ENCODE measurements at regions not wholly inside any gene's neighbourhood (a gene's known extent, or its start where the extent isn't known, plus 50 kb on each side); places are given as distances from the start of the nearest gene placed in this dataset.

DNA sequence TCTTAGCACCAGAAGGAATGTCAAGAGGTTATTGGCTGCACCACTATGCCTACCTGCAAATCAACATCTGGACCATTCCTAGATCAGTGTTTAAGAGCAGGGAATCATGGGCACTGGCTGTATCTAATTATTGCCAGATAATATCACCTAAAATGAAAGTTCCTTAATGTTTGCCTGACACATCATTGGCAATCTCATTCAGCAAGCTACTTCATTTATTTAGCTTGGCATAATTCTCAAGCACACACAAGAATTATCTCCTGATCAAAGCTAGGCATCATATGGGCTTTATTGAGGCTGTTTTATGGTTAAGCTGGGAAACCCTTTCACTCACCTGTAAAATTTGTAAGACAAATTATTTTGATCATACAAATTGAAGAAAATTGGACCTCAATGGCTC is 581.7 kb downstream of the INHBA start:
- Histone ChIP-seq H3K27me3 (ENCODE audit: control insufficient read depth in 2 of 2, insufficient read depth in 1 of 2, low read length in 1 of 2) (no peaks in the 10 kb centered on the region), H3K4me1 (ENCODE audit: control insufficient read depth in 2 of 2, insufficient read depth in 2 of 2, low read length in 2 of 2) (no peaks in the 10 kb centered on the region), H3K9me3 (ENCODE audit: control insufficient read depth in 2 of 2, insufficient read depth in 1 of 2, low read length in 1 of 2) (no peaks in the 10 kb centered on the region), H3K4me3 (ENCODE audit: low read length in 2 of 2) (no peak overlapping the region), H3K27ac (ENCODE audit: low read depth in 1 of 2, low read length in 1 of 2) (no peak overlapping the region), H3K36me3 (ENCODE audit: control insufficient read depth in 2 of 2, insufficient read depth in 2 of 2, low read length in 1 of 2) (no peaks in the 10 kb centered on the region)
- DNase-seq (ENCODE audit: low read depth in 6 of 9, low spot score in 9 of 9): no peak

DNA sequence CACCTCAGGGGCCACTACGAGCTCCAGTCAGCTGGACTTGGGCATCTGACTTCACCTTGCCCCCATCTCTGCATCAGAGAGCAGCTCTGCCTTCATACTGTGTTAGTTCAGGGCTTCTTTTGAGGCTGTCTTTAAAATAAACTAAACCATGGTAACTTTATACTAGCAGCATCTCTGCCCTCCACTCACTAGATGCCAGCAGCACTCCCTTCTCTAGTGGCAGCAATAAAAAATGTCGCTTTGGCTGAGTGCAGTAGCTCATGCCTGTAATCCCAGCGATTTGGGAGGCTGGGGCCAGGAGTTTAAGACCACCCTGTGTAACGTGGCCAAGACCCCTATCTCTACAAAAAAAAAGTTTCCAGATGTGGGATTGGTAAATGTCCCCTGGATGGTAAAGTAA is 584.4 kb downstream of the INHBA start:
- H3K36me3 ChIP-seq (ENCODE audit: control insufficient read depth in 2 of 2, insufficient read depth in 2 of 2, low read length in 1 of 2): no peaks in the 10 kb centered on the region
- no peak overlapping the region for H3K4me3 ChIP-seq (ENCODE audit: low read length in 2 of 2)
- H3K27ac ChIP-seq (ENCODE audit: low read depth in 1 of 2, low read length in 1 of 2): no peak overlapping the region
- no peaks in the 10 kb centered on the region for H3K4me1 ChIP-seq (ENCODE audit: control insufficient read depth in 2 of 2, insufficient read depth in 2 of 2, low read length in 2 of 2)
- no peaks in the 10 kb centered on the region for H3K27me3 ChIP-seq (ENCODE audit: control insufficient read depth in 2 of 2, insufficient read depth in 1 of 2, low read length in 1 of 2)
- no peak for DNase-seq (ENCODE audit: low read depth in 6 of 9, low spot score in 9 of 9)
- H3K9me3 ChIP-seq (ENCODE audit: control insufficient read depth in 2 of 2, insufficient read depth in 1 of 2, low read length in 1 of 2): no peaks in the 10 kb centered on the region
- WGBS: 83% methylated on average over 4 of the region's 4 CpGs

DNA sequence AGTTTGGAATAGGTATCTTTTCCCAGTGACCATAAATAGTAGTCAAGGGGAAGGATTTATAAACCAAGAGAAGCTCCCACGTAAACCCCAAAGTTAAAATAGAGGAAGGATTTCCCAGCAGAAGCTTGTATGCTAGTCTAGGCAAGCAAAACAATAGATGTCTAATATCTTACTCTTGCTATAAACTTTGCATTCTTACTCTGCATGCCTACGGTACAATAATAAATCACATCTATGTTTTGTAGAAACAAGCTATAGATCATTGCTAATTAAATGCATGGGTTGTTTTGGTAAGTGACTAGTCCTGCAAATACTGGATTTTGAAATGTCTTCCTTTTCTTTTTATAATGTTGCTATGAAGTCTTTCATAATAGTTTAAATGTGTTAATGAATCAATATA is 585.5 kb downstream of the INHBA start:
- no peak for DNase-seq (ENCODE audit: low read depth in 6 of 9, low spot score in 9 of 9)
- no peak overlapping the region for H3K27ac ChIP-seq (ENCODE audit: low read depth in 1 of 2, low read length in 1 of 2)
- WGBS: 95% methylated on average over 2 of the region's 2 CpGs
- no peaks in the 10 kb centered on the region for H3K36me3 ChIP-seq (ENCODE audit: control insufficient read depth in 2 of 2, insufficient read depth in 2 of 2, low read length in 1 of 2)
- H3K4me1 ChIP-seq (ENCODE audit: control insufficient read depth in 2 of 2, insufficient read depth in 2 of 2, low read length in 2 of 2): no peaks in the 10 kb centered on the region
- H3K9me3 ChIP-seq (ENCODE audit: control insufficient read depth in 2 of 2, insufficient read depth in 1 of 2, low read length in 1 of 2): no peaks in the 10 kb centered on the region
- no peak overlapping the region for H3K4me3 ChIP-seq (ENCODE audit: low read length in 2 of 2)
- no peaks in the 10 kb centered on the region for H3K27me3 ChIP-seq (ENCODE audit: control insufficient read depth in 2 of 2, insufficient read depth in 1 of 2, low read length in 1 of 2)

DNA sequence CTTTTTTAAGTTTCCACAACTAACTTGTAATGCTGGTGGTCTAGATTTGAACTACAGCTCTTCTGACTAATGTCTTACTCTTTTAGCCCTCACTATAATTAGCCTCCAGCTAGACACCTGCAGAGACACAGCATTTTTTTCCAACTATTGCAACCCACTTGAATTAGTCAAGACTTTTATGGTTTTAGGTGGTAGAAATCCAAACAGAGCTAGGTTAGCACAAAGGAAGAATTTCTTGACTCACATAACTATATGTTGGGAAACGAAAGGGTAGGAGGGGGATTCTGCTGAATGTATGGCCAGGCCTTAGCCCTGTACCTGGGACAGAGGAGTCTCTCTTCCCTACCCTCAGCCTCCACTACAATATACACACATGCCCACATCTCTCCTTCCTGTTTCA is 586.1 kb downstream of the INHBA start:
- WGBS: 96% methylated on average over 1 of the region's 1 CpG
- Histone ChIP-seq H3K4me3 (ENCODE audit: low read length in 2 of 2) (no peak overlapping the region), H3K27me3 (ENCODE audit: control insufficient read depth in 2 of 2, insufficient read depth in 1 of 2, low read length in 1 of 2) (no peaks in the 10 kb centered on the region), H3K9me3 (ENCODE audit: control insufficient read depth in 2 of 2, insufficient read depth in 1 of 2, low read length in 1 of 2) (no peaks in the 10 kb centered on the region), H3K27ac (ENCODE audit: low read depth in 1 of 2, low read length in 1 of 2) (no peak overlapping the region), H3K36me3 (ENCODE audit: control insufficient read depth in 2 of 2, insufficient read depth in 2 of 2, low read length in 1 of 2) (no peaks in the 10 kb centered on the region), H3K4me1 (ENCODE audit: control insufficient read depth in 2 of 2, insufficient read depth in 2 of 2, low read length in 2 of 2) (no peaks in the 10 kb centered on the region)
- no peak for DNase-seq (ENCODE audit: low read depth in 6 of 9, low spot score in 9 of 9)

DNA sequence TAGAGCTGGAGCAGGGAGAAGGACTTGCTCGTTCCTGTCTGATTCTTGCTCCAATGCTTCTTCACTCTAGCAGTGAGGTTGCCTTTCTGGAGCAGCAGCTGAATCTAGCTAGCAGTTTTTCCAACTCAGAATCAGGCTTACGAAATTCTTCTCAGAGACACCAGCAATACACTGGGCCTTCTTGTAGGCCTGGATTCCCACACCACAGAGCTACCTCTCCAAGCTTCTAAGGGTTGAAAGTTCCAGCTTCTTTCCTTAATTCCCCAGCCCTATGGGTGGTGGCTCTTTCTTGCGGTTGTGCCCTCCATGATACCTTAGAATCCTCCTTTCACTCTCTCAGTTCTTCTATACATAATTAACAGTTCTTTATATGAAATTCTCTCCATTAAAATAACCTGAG is 586.6 kb downstream of the INHBA start:
- Histone ChIP-seq H3K4me1 (ENCODE audit: control insufficient read depth in 2 of 2, insufficient read depth in 2 of 2, low read length in 2 of 2) (no peaks in the 10 kb centered on the region), H3K9me3 (ENCODE audit: control insufficient read depth in 2 of 2, insufficient read depth in 1 of 2, low read length in 1 of 2) (no peaks in the 10 kb centered on the region), H3K4me3 (ENCODE audit: low read length in 2 of 2) (no peak overlapping the region), H3K36me3 (ENCODE audit: control insufficient read depth in 2 of 2, insufficient read depth in 2 of 2, low read length in 1 of 2) (no peaks in the 10 kb centered on the region), H3K27ac (ENCODE audit: low read depth in 1 of 2, low read length in 1 of 2) (no peak overlapping the region), H3K27me3 (ENCODE audit: control insufficient read depth in 2 of 2, insufficient read depth in 1 of 2, low read length in 1 of 2) (no peaks in the 10 kb centered on the region)
- no peak for DNase-seq (ENCODE audit: low read depth in 6 of 9, low spot score in 9 of 9)
- 95% methylated on average over 3 of the region's 3 CpGs for WGBS

DNA sequence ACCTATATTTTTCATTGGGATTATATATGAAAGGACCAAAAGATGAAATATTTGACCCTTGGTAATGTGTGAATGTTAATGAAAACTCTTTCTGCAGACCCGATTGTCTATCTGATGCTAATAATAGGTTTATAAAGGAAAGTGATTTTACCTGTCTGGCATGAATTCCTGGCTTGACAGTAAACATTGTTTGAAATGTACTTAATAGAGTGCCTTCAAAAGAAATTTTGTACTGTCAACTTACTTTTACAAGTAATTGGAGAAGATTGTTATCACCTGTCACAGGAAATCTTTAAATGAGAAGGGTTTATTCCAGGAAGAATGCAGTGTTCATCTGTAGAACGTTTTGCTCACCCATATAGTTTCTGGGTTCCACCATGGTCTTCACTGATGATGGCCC is 588.2 kb downstream of the INHBA start:
- no peaks in the 10 kb centered on the region for H3K36me3 ChIP-seq (ENCODE audit: control insufficient read depth in 2 of 2, insufficient read depth in 2 of 2, low read length in 1 of 2)
- no peaks in the 10 kb centered on the region for H3K27me3 ChIP-seq (ENCODE audit: control insufficient read depth in 2 of 2, insufficient read depth in 1 of 2, low read length in 1 of 2)
- no peak overlapping the region for H3K27ac ChIP-seq (ENCODE audit: low read depth in 1 of 2, low read length in 1 of 2)
- 82% methylated on average over 2 of the region's 2 CpGs for WGBS
- H3K9me3 ChIP-seq (ENCODE audit: control insufficient read depth in 2 of 2, insufficient read depth in 1 of 2, low read length in 1 of 2): no peaks in the 10 kb centered on the region
- no peak overlapping the region for H3K4me3 ChIP-seq (ENCODE audit: low read length in 2 of 2)
- no peaks in the 10 kb centered on the region for H3K4me1 ChIP-seq (ENCODE audit: control insufficient read depth in 2 of 2, insufficient read depth in 2 of 2, low read length in 2 of 2)
- DNase-seq (ENCODE audit: low read depth in 6 of 9, low spot score in 9 of 9): no peak

DNA sequence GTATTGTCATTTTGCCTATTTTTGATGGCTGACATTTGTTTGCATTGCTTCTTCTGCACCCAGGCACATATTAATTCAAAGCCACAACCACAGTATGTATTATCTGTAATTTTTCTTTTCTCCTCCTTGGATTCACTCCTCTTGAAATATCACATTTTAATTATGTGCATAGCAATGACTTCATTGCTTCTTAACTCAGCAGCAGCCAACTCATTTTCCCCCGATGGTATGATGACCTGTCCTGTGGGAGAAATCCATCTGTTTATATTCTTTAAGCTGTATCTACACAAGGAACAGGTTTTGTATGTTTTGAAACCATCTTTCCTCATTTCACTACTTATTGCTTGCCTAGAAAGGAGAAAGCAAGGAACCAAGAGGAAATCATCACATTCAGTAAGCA is 588.8 kb downstream of the INHBA start:
- no peaks in the 10 kb centered on the region for H3K9me3 ChIP-seq (ENCODE audit: control insufficient read depth in 2 of 2, insufficient read depth in 1 of 2, low read length in 1 of 2)
- H3K36me3 ChIP-seq (ENCODE audit: control insufficient read depth in 2 of 2, insufficient read depth in 2 of 2, low read length in 1 of 2): no peaks in the 10 kb centered on the region
- no peak overlapping the region for H3K4me3 ChIP-seq (ENCODE audit: low read length in 2 of 2)
- H3K4me1 ChIP-seq (ENCODE audit: control insufficient read depth in 2 of 2, insufficient read depth in 2 of 2, low read length in 2 of 2): no peaks in the 10 kb centered on the region
- WGBS: 92% methylated on average over 1 of the region's 1 CpG
- no peak overlapping the region for H3K27ac ChIP-seq (ENCODE audit: low read depth in 1 of 2, low read length in 1 of 2)
- no peak for DNase-seq (ENCODE audit: low read depth in 6 of 9, low spot score in 9 of 9)
- H3K27me3 ChIP-seq (ENCODE audit: control insufficient read depth in 2 of 2, insufficient read depth in 1 of 2, low read length in 1 of 2): no peaks in the 10 kb centered on the region

DNA sequence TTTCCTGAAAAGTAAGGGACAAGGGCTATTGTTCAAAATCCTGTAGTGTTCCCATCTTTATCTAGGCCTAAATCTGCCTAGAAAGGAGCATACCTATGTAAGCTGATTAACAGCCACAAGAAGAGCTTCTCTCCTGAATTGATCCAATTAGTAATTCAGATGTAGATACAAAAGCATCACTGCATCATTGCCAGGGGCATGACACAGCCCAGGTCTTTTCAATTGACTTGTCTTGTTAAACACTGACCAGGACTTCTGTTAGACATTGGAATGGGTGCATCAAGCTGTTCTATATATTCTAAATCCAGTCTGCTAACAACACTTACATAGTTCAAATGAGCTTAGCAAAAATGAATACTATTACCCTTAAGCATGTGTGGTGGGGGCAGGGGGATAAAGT is 589.2 kb downstream of the INHBA start:
- no peaks in the 10 kb centered on the region for H3K36me3 ChIP-seq (ENCODE audit: control insufficient read depth in 2 of 2, insufficient read depth in 2 of 2, low read length in 1 of 2)
- no peaks in the 10 kb centered on the region for H3K4me1 ChIP-seq (ENCODE audit: control insufficient read depth in 2 of 2, insufficient read depth in 2 of 2, low read length in 2 of 2)
- H3K27ac ChIP-seq (ENCODE audit: low read depth in 1 of 2, low read length in 1 of 2): no peak overlapping the region
- no peak for DNase-seq (ENCODE audit: low read depth in 6 of 9, low spot score in 9 of 9)
- no peaks in the 10 kb centered on the region for H3K9me3 ChIP-seq (ENCODE audit: control insufficient read depth in 2 of 2, insufficient read depth in 1 of 2, low read length in 1 of 2)
- no peak overlapping the region for H3K4me3 ChIP-seq (ENCODE audit: low read length in 2 of 2)
- no peaks in the 10 kb centered on the region for H3K27me3 ChIP-seq (ENCODE audit: control insufficient read depth in 2 of 2, insufficient read depth in 1 of 2, low read length in 1 of 2)

DNA sequence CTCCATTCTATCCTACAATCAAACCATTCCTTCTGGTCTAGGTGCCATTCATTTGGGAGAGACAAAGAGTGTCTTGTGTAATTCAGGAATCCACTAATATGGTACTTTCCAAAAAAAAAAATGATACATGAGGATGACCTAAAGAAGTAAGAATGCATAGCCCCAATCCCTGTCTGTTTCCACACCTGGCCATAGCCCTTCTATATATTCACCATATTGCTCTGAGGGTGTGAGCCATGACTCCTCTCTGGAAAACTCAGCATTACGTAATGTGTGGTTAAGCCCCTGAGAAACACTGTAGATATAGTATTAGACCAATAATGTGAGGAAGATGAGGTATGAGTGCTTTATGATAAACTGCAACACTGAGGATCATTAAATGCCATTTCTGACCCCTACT is 592.7 kb downstream of the INHBA start:
- no peaks in the 10 kb centered on the region for H3K4me1 ChIP-seq (ENCODE audit: control insufficient read depth in 2 of 2, insufficient read depth in 2 of 2, low read length in 2 of 2)
- no peak overlapping the region for H3K27ac ChIP-seq (ENCODE audit: low read depth in 1 of 2, low read length in 1 of 2)
- H3K9me3 ChIP-seq (ENCODE audit: control insufficient read depth in 2 of 2, insufficient read depth in 1 of 2, low read length in 1 of 2): no peaks in the 10 kb centered on the region
- no peaks in the 10 kb centered on the region for H3K27me3 ChIP-seq (ENCODE audit: control insufficient read depth in 2 of 2, insufficient read depth in 1 of 2, low read length in 1 of 2)
- no peak for DNase-seq (ENCODE audit: low read depth in 6 of 9, low spot score in 9 of 9)
- no peak overlapping the region for H3K4me3 ChIP-seq (ENCODE audit: low read length in 2 of 2)
- H3K36me3 ChIP-seq (ENCODE audit: control insufficient read depth in 2 of 2, insufficient read depth in 2 of 2, low read length in 1 of 2): no peaks in the 10 kb centered on the region
- WGBS: 97% methylated on average over 1 of the region's 1 CpG

DNA sequence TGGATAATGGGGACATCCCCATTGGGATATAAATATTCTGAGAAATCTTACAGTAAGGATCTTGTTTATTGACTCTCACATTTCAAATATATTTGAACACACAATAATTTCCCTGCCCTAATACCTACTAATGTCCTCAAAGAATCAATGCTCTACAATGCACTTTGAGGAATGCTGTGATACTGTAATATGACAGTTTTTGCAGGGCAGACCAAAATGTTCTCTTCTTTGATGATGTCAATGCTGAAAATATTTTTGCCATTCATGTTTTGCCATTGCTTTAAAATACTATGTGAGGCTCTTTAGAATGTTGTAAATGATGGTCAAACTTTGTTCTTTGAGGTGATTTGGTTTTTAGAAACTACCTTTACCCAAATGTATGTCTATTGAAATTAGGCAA is 594.1 kb downstream of the INHBA start:
- DNase-seq (ENCODE audit: low read depth in 6 of 9, low spot score in 9 of 9): no peak
- Histone ChIP-seq H3K27me3 (ENCODE audit: control insufficient read depth in 2 of 2, insufficient read depth in 1 of 2, low read length in 1 of 2) (no peaks in the 10 kb centered on the region), H3K4me3 (ENCODE audit: low read length in 2 of 2) (no peak overlapping the region), H3K4me1 (ENCODE audit: control insufficient read depth in 2 of 2, insufficient read depth in 2 of 2, low read length in 2 of 2) (no peaks in the 10 kb centered on the region), H3K9me3 (ENCODE audit: control insufficient read depth in 2 of 2, insufficient read depth in 1 of 2, low read length in 1 of 2) (no peaks in the 10 kb centered on the region), H3K36me3 (ENCODE audit: control insufficient read depth in 2 of 2, insufficient read depth in 2 of 2, low read length in 1 of 2) (no peaks in the 10 kb centered on the region), H3K27ac (ENCODE audit: low read depth in 1 of 2, low read length in 1 of 2) (no peak overlapping the region)
